A673 (cell line): ENCODE measurements at regions not wholly inside any gene's neighbourhood (a gene's known extent, or its start where the extent isn't known, plus 50 kb on each side); places are given as distances from the start of the nearest gene placed in this dataset.

Experiments used
- BruUV-seq: library from RNA; stranded (reverse); fragments of 400-500 nt; replicated peaks from 2 replicates; lab custom pipeline; 2021; lab: Mats Ljungman, UMichigan
- CTCF ChIA-PET: fragments of 300-600 bp; sonication (Branson Sonifier 250); formaldehyde crosslinking; loops from one replicate; lab custom pipeline; 2022; ENCODE audit warnings: antibody characterized with exemption; lab: Charles Lee
- POLR2A ChIA-PET: fragments of 300-600 bp; sonication (Branson Sonifier 250); formaldehyde crosslinking; loops from one replicate; lab custom pipeline; 2022; ENCODE audit warnings: antibody characterized with exemption; ENCODE audit not compliant: low non-redundant PET; lab: Charles Lee
- DNase-seq: peaks from one replicate; pipeline ENCODE4 v3.0.0-alpha.2; 2015; ENCODE audit warnings: low spot score
- H3K27ac ChIP-seq: fragments of 200-600 bp; sonication (generic); 2 replicates; pipeline ENCODE4 v1.5.1; 2016; ENCODE audit warnings: mixed run types, low read depth, mild to moderate bottlenecking, mixed read lengths, antibody characterized with exemption, low read length; ENCODE audit not compliant: poor library complexity, severe bottlenecking
- H3K27me3 ChIP-seq: fragments of 200-600 bp; sonication (generic); replicated peaks from 2 replicates; pipeline ENCODE4 v1.6.1; 2017; ENCODE audit warnings: mixed run types, low read depth, mild to moderate bottlenecking, mixed read lengths, antibody characterized with exemption, low read length; ENCODE audit not compliant: insufficient read depth, poor library complexity
- H3K36me3 ChIP-seq: fragments of 200-600 bp; sonication (generic); 2 replicates; pipeline ENCODE4 v1.6.1; 2016; ENCODE audit warnings: mixed run types, mild to moderate bottlenecking, mixed read lengths, antibody characterized with exemption, low read length; ENCODE audit not compliant: insufficient read depth, poor library complexity, severe bottlenecking
- H3K4me1 ChIP-seq: fragments of 200-600 bp; sonication (generic); 2 replicates; pipeline ENCODE4 v1.6.1; 2017; ENCODE audit warnings: mixed run types, mild to moderate bottlenecking, mixed read lengths, antibody characterized with exemption, low read length; ENCODE audit not compliant: insufficient read depth, poor library complexity, severe bottlenecking
- H3K4me3 ChIP-seq: fragments of 200-600 bp; sonication (generic); 2 replicates; pipeline ENCODE4 v1.5.1; 2016; ENCODE audit warnings: low read depth, mixed run types, mild to moderate bottlenecking, mixed read lengths, low read length; ENCODE audit not compliant: poor library complexity, severe bottlenecking
- H3K9me3 ChIP-seq: fragments of 200-600 bp; sonication (generic); 2 replicates; pipeline ENCODE4 v1.6.1; 2016; ENCODE audit warnings: mixed run types, low read depth, mild to moderate bottlenecking, mixed read lengths, antibody characterized with exemption, low read length; ENCODE audit not compliant: poor library complexity, severe bottlenecking
- CTCF ChIP-seq: fragments of 300-800, 200-600 bp; sonication (generic); conservative IDR thresholded peaks from 2 replicates; pipeline ENCODE4 v1.5.1; 2017; ENCODE audit warnings: low read depth, mild to moderate bottlenecking, antibody characterized with exemption, low read length, moderate library complexity, mixed read lengths
- EZH2 ChIP-seq: fragments of 200-600 bp; sonication (generic); IDR thresholded peaks from 2 replicates; pipeline ENCODE4 v1.6.1; 2017; ENCODE audit warnings: borderline replicate concordance, low read depth, mild to moderate bottlenecking, mixed read lengths, antibody characterized with exemption, low read length; ENCODE audit not compliant: poor library complexity, severe bottlenecking
- intact Hi-C: fragments of 100-400 bp; cut with micrococcal nuclease; formaldehyde crosslinking; loops from one replicate; pipeline ENCODE4 v1.10.0; 2022; ENCODE audit not compliant: unreplicated experiment

- no peak overlapping the region for H3K4me3 ChIP-seq
- POLR2A ChIA-PET, result no interaction called here
- H3K9me3 ChIP-seq, result no peaks in the 10 kb centered on the region
- no peak overlapping the region for H3K27ac ChIP-seq
- DNase-seq, result no peak
- H3K36me3 ChIP-seq, result no peaks in the 10 kb centered on the region
- intact Hi-C loops, result no loop called here
- no TSS peak for BruUV-seq
- CTCF ChIA-PET, result no interaction called here
- peaks cover 2% of the 10 kb centered on the region for H3K27me3 ChIP-seq
- no peaks in the 10 kb centered on the region for H3K4me1 ChIP-seq
- TF ChIP-seq EZH2 (no peak), CTCF (no peak)
These were observed 156.2 kb downstream of the RNASET2 start for GRCh38 chr6:166800137-166800536.

- no peaks in the 10 kb centered on the region for H3K36me3 ChIP-seq
- no peak overlapping the region for H3K27ac ChIP-seq
- H3K4me3 ChIP-seq, result no peak overlapping the region
- no TSS peak for BruUV-seq
- POLR2A ChIA-PET, result no interaction called here
- DNase-seq, result no peak
- no peaks in the 10 kb centered on the region for H3K4me1 ChIP-seq
- peaks cover 2% of the 10 kb centered on the region for H3K27me3 ChIP-seq
- H3K9me3 ChIP-seq, result no peaks in the 10 kb centered on the region
- TF ChIP-seq CTCF (no peak), EZH2 (no peak)
- intact Hi-C loops, result no loop called here
- CTCF ChIA-PET, result no interaction called here
These were observed 157.7 kb downstream of the RNASET2 start for GRCh38 chr6:166798652-166799051.

- H3K4me1 ChIP-seq, result no peaks in the 10 kb centered on the region
- no peaks in the 10 kb centered on the region for H3K9me3 ChIP-seq
- BruUV-seq, result no TSS peak
- no peak for TF ChIP-seq CTCF
- TF ChIP-seq EZH2, result no peak
- ChIA-PET CTCF (no interaction called here), POLR2A (no interaction called here)
- no peaks in the 10 kb centered on the region for H3K36me3 ChIP-seq
- no peak for DNase-seq
- no peak overlapping the region for H3K27ac ChIP-seq
- intact Hi-C loops, result no loop called here
- H3K27me3 ChIP-seq, result peaks cover 2% of the 10 kb centered on the region
- no peak overlapping the region for H3K4me3 ChIP-seq
These were observed 159.7 kb downstream of the RNASET2 start for GRCh38 chr6:166796610-166797009.
